HFFc6 (cell line): ENCODE measurements at regions not wholly inside any gene's neighbourhood (a gene's known extent, or its start where the extent isn't known, plus 50 kb on each side); places are given as distances from the start of the nearest gene placed in this dataset.

Experiments used
- DNase-seq: peaks from one replicate; pipeline ENCODE4 v3.0.0-alpha.2; 2018
- H3K27ac Mint-ChIP-seq: 2 replicates; pipeline ENCODE4 v1.8.0; 2020; ENCODE audit warnings: mild to moderate bottlenecking, mixed read lengths
- H3K27me3 Mint-ChIP-seq: 2 replicates; pipeline ENCODE4 v1.8.0; 2021; ENCODE audit warnings: mild to moderate bottlenecking, moderate library complexity, mixed read lengths; ENCODE audit not compliant: insufficient read depth
- H3K36me3 Mint-ChIP-seq: 2 replicates; pipeline ENCODE4 v1.8.0; 2021; ENCODE audit warnings: low read depth, mixed read lengths
- H3K4me1 Mint-ChIP-seq: 2 replicates; pipeline ENCODE4 v1.8.0; 2020; ENCODE audit warnings: low read depth, mixed read lengths
- H3K4me3 Mint-ChIP-seq: 2 replicates; pipeline ENCODE4 v1.8.0; 2020; ENCODE audit warnings: mild to moderate bottlenecking, moderate library complexity, mixed read lengths
- H3K9me3 Mint-ChIP-seq: 2 replicates; pipeline ENCODE4 v1.8.0; 2020; ENCODE audit warnings: mild to moderate bottlenecking, mixed read lengths
- CTCF ChIP-seq: fragments of 200-600 bp; sonication (generic); IDR thresholded peaks from 2 replicates; pipeline ENCODE4 v1.5.0; 2021; ENCODE audit warnings: antibody characterized with exemption, mild to moderate bottlenecking

- TF ChIP-seq CTCF: no peak
- Mint-ChIP-seq H3K36me3 (no peaks in the 10 kb centered on the region), H3K4me3 (no peak overlapping the region), H3K9me3 (no peaks in the 10 kb centered on the region), H3K27me3 (no peaks in the 10 kb centered on the region; the same call in 1 of the 2 replicates), H3K27ac (peak overlapping the region; percentile 44), H3K4me1 (peaks cover 48% of the 10 kb centered on the region)
- DNase-seq: peak; percentile 11
These were observed 84.2 kb upstream of the ZNF280D start for GRCh38 chr15:56817321-56818080.

DNA sequence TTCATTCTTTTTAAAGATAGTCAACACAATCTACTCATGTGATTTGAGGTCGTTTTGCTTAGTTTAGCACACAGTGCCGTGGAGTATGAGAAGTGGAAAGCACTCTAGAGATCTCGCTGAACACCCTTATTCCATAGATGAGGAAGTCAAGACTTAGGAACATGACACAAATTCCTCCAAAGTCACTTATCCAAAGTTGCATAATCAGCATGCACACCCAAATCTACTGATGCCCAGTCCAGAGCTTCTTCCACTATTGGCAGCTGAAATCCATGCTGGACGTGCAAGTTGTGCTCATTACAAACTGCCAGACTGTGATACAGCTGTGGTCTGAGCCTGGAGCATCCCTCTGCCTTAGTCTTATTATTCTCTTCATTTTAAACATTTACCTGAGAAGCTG lies 83.5 kb upstream of the ZNF280D start:
- TF ChIP-seq CTCF: no peak
- Mint-ChIP-seq H3K9me3 (no peaks in the 10 kb centered on the region), H3K4me3 (no peak overlapping the region), H3K36me3 (no peaks in the 10 kb centered on the region), H3K27ac (no peak overlapping the region), H3K4me1 (peaks cover 41% of the 10 kb centered on the region), H3K27me3 (no peaks in the 10 kb centered on the region; the same call in 1 of the 2 replicates)
- DNase-seq: no peak

- no peaks in the 10 kb centered on the region for H3K36me3 Mint-ChIP-seq
- no peak overlapping the region for H3K27ac Mint-ChIP-seq
- TF ChIP-seq CTCF: no peak
- no peak for DNase-seq
- no peaks in the 10 kb centered on the region for H3K27me3 Mint-ChIP-seq
- H3K4me3 Mint-ChIP-seq: no peak overlapping the region
- H3K9me3 Mint-ChIP-seq: no peaks in the 10 kb centered on the region
- H3K4me1 Mint-ChIP-seq: peaks cover 38% of the 10 kb centered on the region
These were observed 81.9 kb upstream of the ZNF280D start for GRCh38 chr15:56815247-56815646.

- Mint-ChIP-seq H3K4me3 (no peak overlapping the region), H3K27me3 (no peaks in the 10 kb centered on the region), H3K4me1 (peaks cover 30% of the 10 kb centered on the region), H3K27ac (no peak overlapping the region), H3K9me3 (no peaks in the 10 kb centered on the region), H3K36me3 (no peaks in the 10 kb centered on the region)
- TF ChIP-seq CTCF: no peak
- no peak for DNase-seq
These were observed 81.1 kb upstream of the ZNF280D start for GRCh38 chr15:56814429-56814828.

GRCh38 chr15:56813995-56814394 lies 80.7 kb upstream of the ZNF280D start:
- Mint-ChIP-seq H3K9me3 (peaks cover 3% of the 10 kb centered on the region), H3K36me3 (0 out of 2 replicates have a peak, but pooled peaks cover 4% of the 10 kb centered on the region), H3K4me3 (no peak overlapping the region), H3K4me1 (peaks cover 30% of the 10 kb centered on the region), H3K27ac (no peak overlapping the region), H3K27me3 (no peaks in the 10 kb centered on the region)
- no peak for DNase-seq
- no peak for TF ChIP-seq CTCF
